ENCODE measurements at regions not wholly inside any gene's neighbourhood (a gene's known extent, or its start where the extent isn't known, plus 50 kb on each side); places are given as distances from the start of the nearest gene placed in this dataset.

GRCh38 chr13:92994056-92994455 lies 232.6 kb upstream of the GPC6 start:
- H3K36me3 ChIP-seq (ENCODE audit: control insufficient read depth in 2 of 4, insufficient read depth in 4 of 4, low read length in 3 of 4) = no peaks in the 10 kb centered on the region
- no peak overlapping the region for H2BK20ac ChIP-seq (ENCODE audit: low read length)
- no peak overlapping the region for H2BK5ac ChIP-seq (ENCODE audit: low read depth, low read length)
- FAIRE-seq (no peak), DNase-seq (ENCODE audit: low read depth in 1 of 2, low spot score in 2 of 2) (no peak)
- no peak overlapping the region for H2BK15ac ChIP-seq (ENCODE audit: low read length)
- H3K14ac ChIP-seq (ENCODE audit: insufficient read length) = no peak overlapping the region
- no peaks in the 10 kb centered on the region for H3K23me2 ChIP-seq (ENCODE audit: low read depth, low read length)
- ChIA-PET POLR2A (ENCODE audit: partially characterized antibody) (no interaction called here), CTCF (ENCODE audit: partially characterized antibody) (no interaction called here)
- H3K18ac ChIP-seq (ENCODE audit: extremely low read depth, low read length) = no peak overlapping the region
- no peak overlapping the region for H2AFZ ChIP-seq (ENCODE audit: low read length)
- H3K9ac ChIP-seq (replicated peaks in 1 of 4; ENCODE audit: extremely low read depth in 1 of 4, low read depth in 3 of 4, low read length in 3 of 4) = no peak overlapping the region
- H3K27me3 ChIP-seq (replicated peaks in 1 of 4; ENCODE audit: control insufficient read depth in 3 of 4, extremely low read depth in 1 of 4, insufficient read depth in 3 of 4, low read length in 3 of 4) = no peaks in the 10 kb centered on the region; a peak in 1 of 7 replicates
- H4K8ac ChIP-seq (ENCODE audit: extremely low read depth, insufficient read depth, low read length) = no peak overlapping the region
- no peak overlapping the region for H2BK12ac ChIP-seq (ENCODE audit: low read depth, low read length)
- no peaks in the 10 kb centered on the region for H3K9me3 ChIP-seq (ENCODE audit: insufficient read depth in 2 of 2, low read depth in 1 of 2, low read length in 1 of 2)
- H4K20me1 ChIP-seq (replicated peaks in 1 of 2; ENCODE audit: control insufficient read depth in 1 of 2, insufficient read depth in 2 of 2, low read length in 2 of 2) = no peaks in the 10 kb centered on the region
- 88% methylated on average over 3 of the region's 3 CpGs; no CpG with 5 or more reads in 1 of the 2 experiments for WGBS, 2 experiments (ENCODE audit: extremely low coverage in 1 of 2, insufficient coverage in 1 of 2, insufficient read length in 1 of 2, insufficient replicate concordance in 2 of 2, low coverage in 1 of 2, low lambda C conversion rate in 2 of 2, missing lambda C conversion rate in 1 of 2)
- no peak overlapping the region for H2AK5ac ChIP-seq (ENCODE audit: low read depth, low read length)
- no peak overlapping the region for H3K56ac ChIP-seq (replicated peaks; ENCODE audit: insufficient read length, low read depth, low read length)
- no peaks in the 10 kb centered on the region for H3K79me2 ChIP-seq (ENCODE audit: control insufficient read depth in 1 of 2, insufficient read depth in 2 of 2, low read length in 2 of 2)
- H3K4ac ChIP-seq (replicated peaks; ENCODE audit: insufficient read length, low read depth, low read length) = no peak overlapping the region
- H3K4me1 ChIP-seq (replicated peaks in 1 of 4; ENCODE audit: control insufficient read depth in 3 of 4, insufficient read depth in 4 of 4, low read length in 3 of 4) = no peaks in the 10 kb centered on the region
- H3K23ac ChIP-seq (ENCODE audit: insufficient read length) = no peak overlapping the region
- no peak overlapping the region for H4K5ac ChIP-seq (ENCODE audit: insufficient read length, low read depth, low read length)
- no peak overlapping the region for H3K27ac ChIP-seq (ENCODE audit: low read depth, low read length)
- H3K79me1 ChIP-seq (ENCODE audit: low read depth, low read length) = no peaks in the 10 kb centered on the region
- no peak overlapping the region for H3K4me3 ChIP-seq (ENCODE audit: extremely low read depth in 1 of 4, insufficient read depth in 2 of 4, low read depth in 3 of 4, low read length in 4 of 4)
- no peak overlapping the region for H3K4me2 ChIP-seq (ENCODE audit: insufficient read depth in 1 of 2, low read depth in 2 of 2, low read length in 2 of 2)
- H4K91ac ChIP-seq (replicated peaks; ENCODE audit: insufficient read length, low read length) = no peak overlapping the region
- H2BK120ac ChIP-seq (replicated peaks; ENCODE audit: low read depth, low read length) = no peak overlapping the region
- TF ChIP-seq CREB1 (IDR thresholded peaks at IDR 0.05) (no peak), SRF (IDR thresholded peaks at IDR 0.05; ENCODE audit: low read depth, low read length) (no peak), POLR2A (IDR thresholded peaks at IDR 0.05; ENCODE audit: control extremely low read depth in 1 of 2, low read depth in 2 of 2, low read length in 2 of 2) (no peak), RXRA (IDR thresholded peaks at IDR 0.05; ENCODE audit: insufficient read depth, low read depth, low read length) (no peak), TCF12 (IDR thresholded peaks at IDR 0.05; ENCODE audit: low read depth, low read length) (no peak), SP4 (IDR thresholded peaks at IDR 0.05; ENCODE audit: low read length) (no peak), JUN (IDR thresholded peaks at IDR 0.05; ENCODE audit: low read depth, low read length) (no peak), SUZ12 (IDR thresholded peaks at IDR 0.05; ENCODE audit: low read length) (no peak), CEBPB (IDR thresholded peaks at IDR 0.05; ENCODE audit: low read depth, low read length) (no peak), GTF2F1 (IDR thresholded peaks at IDR 0.05; ENCODE audit: borderline replicate concordance, low read depth, low read length) (no peak), ATF2 (IDR thresholded peaks at IDR 0.05; ENCODE audit: low read length) (no peak), BRCA1 (IDR thresholded peaks at IDR 0.05; ENCODE audit: low read depth, low read length) (no peak), RNF2 (IDR thresholded peaks at IDR 0.05; ENCODE audit: borderline replicate concordance, low read depth, low read length, missing control alignments, poor library complexity, severe bottlenecking) (no peak), RAD21 (IDR thresholded peaks at IDR 0.05 in 1 of 2, conservative IDR thresholded peaks at IDR 0.05 in 1 of 2; ENCODE audit: low read depth in 2 of 2, low read length in 2 of 2) (no peak), TEAD4 (IDR thresholded peaks at IDR 0.05; ENCODE audit: low read depth, low read length) (no peak)
